IMR-90 (cell line): ENCODE measurements at regions not wholly inside any gene's neighbourhood (a gene's known extent, or its start where the extent isn't known, plus 50 kb on each side); places are given as distances from the start of the nearest gene placed in this dataset.

ENCODE experiments used
- ATAC-seq: fragments of 200-7000 bp; cut with Tn5 transposase; 2 replicates; pipeline ENCODE4 v1.9.1; 2020; ENCODE audit warnings: low read depth, mild to moderate bottlenecking, moderate library complexity
- BruUV-seq: library from RNA; stranded (reverse); fragments of 400-500 nt; replicated peaks from 2 replicates; lab custom pipeline; 2021; lab: Mats Ljungman, UMichigan
- CTCF ChIA-PET: fragments of 300-600 bp; formaldehyde crosslinking; extraction: SDS; loops from one replicate; lab custom pipeline; 2021; ENCODE audit warnings: antibody characterized with exemption; lab: Yijun Ruan, JAX
- POLR2A ChIA-PET: fragments of 300-600 bp; sonication (Branson Sonifier 250); formaldehyde crosslinking; loops from one replicate; lab custom pipeline; 2022; ENCODE audit warnings: antibody characterized with exemption; ENCODE audit not compliant: unreplicated experiment; lab: Charles Lee
- DNase-seq: peaks from one replicate; pipeline ENCODE4 v3.0.0; 2013
- H2AFZ ChIP-seq: replicated peaks from 2 replicates; pipeline ENCODE3; 2013; ENCODE audit warnings: low read length, mild to moderate bottlenecking; ENCODE audit not compliant: poor library complexity
- H2AK5ac ChIP-seq: 2 replicates; pipeline ENCODE4 v1.6.1; 2013; ENCODE audit warnings: low read depth, low read length, inconsistent platforms
- H2AK9ac ChIP-seq: replicated peaks from 2 replicates; pipeline ENCODE3; 2013; ENCODE audit warnings: mild to moderate bottlenecking, low read depth, low read length, moderate library complexity; ENCODE audit not compliant: poor library complexity
- H2BK120ac ChIP-seq: 2 replicates; pipeline ENCODE4 v1.6.1; 2013; ENCODE audit warnings: low read depth, low read length, inconsistent platforms
- H2BK15ac ChIP-seq: 3 replicates; pipeline ENCODE4 v1.6.1; 2013; ENCODE audit warnings: low read depth, low read length, inconsistent platforms
- H2BK20ac ChIP-seq: 2 replicates; pipeline ENCODE4 v1.6.1; 2013; ENCODE audit warnings: low read depth, mild to moderate bottlenecking, inconsistent platforms, low read length, moderate library complexity
- H2BK5ac ChIP-seq: 2 replicates; pipeline ENCODE4 v1.6.1; 2013; ENCODE audit warnings: mild to moderate bottlenecking, low read depth, low read length, inconsistent platforms; ENCODE audit not compliant: poor library complexity, severe bottlenecking
- H3K14ac ChIP-seq: replicated peaks from 2 replicates; pipeline ENCODE4 v1.6.1; 2013; ENCODE audit warnings: low read depth, low read length, inconsistent platforms
- H3K18ac ChIP-seq: 2 replicates; pipeline ENCODE4 v1.6.1; 2013; ENCODE audit warnings: low read depth, low read length, control low read depth
- H3K23ac ChIP-seq: 2 replicates; pipeline ENCODE4 v1.6.1; 2013; ENCODE audit warnings: low read depth, low read length, inconsistent platforms
- H3K27ac ChIP-seq: 2 replicates; pipeline ENCODE4 v1.5.1; 2013; ENCODE audit warnings: mild to moderate bottlenecking, control low read depth, low read length; ENCODE audit not compliant: insufficient read depth
- H3K27me3 ChIP-seq: 2 replicates; pipeline ENCODE4 v1.6.1; 2013; ENCODE audit warnings: low read length; ENCODE audit not compliant: control insufficient read depth, insufficient read depth
- H3K36me3 ChIP-seq: 2 replicates; pipeline ENCODE4 v1.6.1; 2013; ENCODE audit warnings: low read length, mixed read lengths; ENCODE audit not compliant: control insufficient read depth, insufficient read depth
- H3K4ac ChIP-seq: 2 replicates; pipeline ENCODE4 v1.6.1; 2013; ENCODE audit warnings: low read depth, low read length, inconsistent platforms
- H3K4me1 ChIP-seq: 2 replicates; pipeline ENCODE4 v1.6.1; 2013; ENCODE audit warnings: low read length, mixed read lengths; ENCODE audit not compliant: control insufficient read depth, insufficient read depth
- H3K4me2 ChIP-seq: 2 replicates; pipeline ENCODE4 v1.6.1; 2013; ENCODE audit warnings: low read depth, mild to moderate bottlenecking, control low read depth, low read length, moderate library complexity
- H3K4me3 ChIP-seq: 2 replicates; pipeline ENCODE4 v1.5.1; 2013; ENCODE audit warnings: low read depth, mild to moderate bottlenecking, control low read depth, low read length, moderate library complexity; ENCODE audit not compliant: insufficient read depth
- H3K56ac ChIP-seq: 2 replicates; pipeline ENCODE4 v1.6.1; 2013; ENCODE audit warnings: low read length, inconsistent platforms; ENCODE audit not compliant: insufficient read depth; ENCODE audit errors: extremely low read depth
- H3K79me1 ChIP-seq, 2 experiments: 2 replicates each; pipeline ENCODE4 v1.6.1; 2013; ENCODE audit warnings: low read length in 2 of 2, inconsistent platforms in 1 of 2, low read depth in 1 of 2
- H3K9ac ChIP-seq: 2 replicates; pipeline ENCODE4 v1.6.1; 2013; ENCODE audit warnings: low read depth, low read length, control low read depth
- H3K9me1 ChIP-seq: 2 replicates; pipeline ENCODE4 v1.6.1; 2013; ENCODE audit warnings: low read length, inconsistent platforms; ENCODE audit not compliant: insufficient read depth
- H3K9me3 ChIP-seq: 2 replicates; pipeline ENCODE4 v1.6.1; 2013; ENCODE audit warnings: low read length; ENCODE audit not compliant: control insufficient read depth, insufficient read depth
- H4K20me1 ChIP-seq: 2 replicates; pipeline ENCODE4 v1.6.1; 2013; ENCODE audit warnings: low read length, inconsistent platforms; ENCODE audit not compliant: insufficient read depth
- H4K5ac ChIP-seq: 2 replicates; pipeline ENCODE4 v1.6.1; 2013; ENCODE audit warnings: mild to moderate bottlenecking, low read depth, low read length, control low read depth
- H4K8ac ChIP-seq, 2 experiments: 2 replicates each; pipeline ENCODE4 v1.6.1; 2013; ENCODE audit warnings: low read depth in 2 of 2, low read length in 2 of 2, control low read depth in 1 of 2, inconsistent platforms in 1 of 2
- H4K91ac ChIP-seq: 2 replicates; pipeline ENCODE4 v1.6.1; 2013; ENCODE audit warnings: low read depth, low read length, inconsistent platforms; ENCODE audit not compliant: insufficient read depth
- BHLHE40 ChIP-seq: fragments of 150-350 bp; IDR thresholded peaks from 2 replicates; pipeline ENCODE4 v1.6.1; 2016; ENCODE audit warnings: mild to moderate bottlenecking, low read depth, low read length
- CEBPB ChIP-seq: IDR thresholded peaks from 2 replicates; pipeline ENCODE4 v1.6.1; 2012; ENCODE audit warnings: low read depth, low read length, improper control_type of control experiment
- CHD1 ChIP-seq: IDR thresholded peaks from 2 replicates; pipeline ENCODE4 v1.6.1; 2012; ENCODE audit warnings: low read depth, low read length, improper control_type of control experiment
- CTCF ChIP-seq: conservative IDR thresholded peaks from 2 replicates; pipeline ENCODE4 v1.5.1; 2012; ENCODE audit warnings: mild to moderate bottlenecking, low read depth, low read length, improper control_type of control experiment
- ELK1 ChIP-seq: fragments of 150-350 bp; IDR thresholded peaks from 2 replicates; pipeline ENCODE4 v1.6.1; 2016; ENCODE audit warnings: low read depth, mild to moderate bottlenecking, low read length, moderate library complexity, borderline replicate concordance
- FOS ChIP-seq: fragments of 150-350 bp; IDR thresholded peaks from 2 replicates; pipeline ENCODE4 v1.6.1; 2016; ENCODE audit warnings: low read depth, low read length
- MAFK ChIP-seq: IDR thresholded peaks from 2 replicates; pipeline ENCODE4 v1.6.1; 2012; ENCODE audit warnings: low read depth, low read length, improper control_type of control experiment
- MAZ ChIP-seq: IDR thresholded peaks from 2 replicates; pipeline ENCODE4 v1.6.1; 2012; ENCODE audit warnings: low read depth, mild to moderate bottlenecking, low read length, improper control_type of control experiment, moderate library complexity, borderline replicate concordance
- MXI1 ChIP-seq: IDR thresholded peaks from 2 replicates; pipeline ENCODE4 v1.6.1; 2012; ENCODE audit warnings: low read depth, mild to moderate bottlenecking, low read length, moderate library complexity, borderline replicate concordance
- NFE2L2 ChIP-seq: fragments of 150-350 bp; IDR thresholded peaks from 2 replicates; pipeline ENCODE4 v1.6.1; 2016; ENCODE audit warnings: low read depth, mild to moderate bottlenecking, low read length
- POLR2A ChIP-seq: IDR thresholded peaks from 2 replicates; pipeline ENCODE4 v1.6.1; 2012; ENCODE audit warnings: mild to moderate bottlenecking, low read depth, low read length
- RAD21 ChIP-seq: IDR thresholded peaks from 2 replicates; pipeline ENCODE4 v1.6.1; 2012; ENCODE audit warnings: low read length, improper control_type of control experiment
- RCOR1 ChIP-seq: IDR thresholded peaks from 2 replicates; pipeline ENCODE4 v1.6.1; 2012; ENCODE audit warnings: mild to moderate bottlenecking, low read length, improper control_type of control experiment; ENCODE audit not compliant: insufficient replicate concordance
- RFX5 ChIP-seq: IDR thresholded peaks from 2 replicates; pipeline ENCODE4 v1.8.0; 2012; ENCODE audit warnings: low read depth, mild to moderate bottlenecking, low read length, moderate library complexity
- SMC3 ChIP-seq: fragments of 150-350 bp; IDR thresholded peaks from 2 replicates; pipeline ENCODE4 v1.6.1; 2016; ENCODE audit warnings: low read depth, mild to moderate bottlenecking, antibody characterized with exemption, low read length, moderate library complexity
- USF2 ChIP-seq: fragments of 150-350 bp; IDR thresholded peaks from 2 replicates; pipeline ENCODE4 v1.6.1; 2017; ENCODE audit warnings: mild to moderate bottlenecking, antibody characterized with exemption, low read length, low read depth
- WGBS, 2 experiments: methylation state at CpG; one replicate each; pipeline versions ENCODE4 v1.1.5 to v1.1.7; 2013; ENCODE audit warnings: missing lambda C conversion rate in 2 of 2; ENCODE audit not compliant: insufficient read length in 1 of 2; ENCODE audit errors: extremely low coverage in 2 of 2; 5-methylcytosine and 5-hydroxymethylcytosine counted together
- dilution Hi-C: fragments of 300-500 bp; cut with HindIII; formaldehyde crosslinking; loops from one replicate; pipeline ENCODE4 v1.14.3; 2018; ENCODE audit warnings: low sequenced_read_pairs; ENCODE audit not compliant: unreplicated experiment
- in situ Hi-C: fragments of 300-500 bp; cut with MboI; formaldehyde crosslinking; loops from 3 replicates; pipeline ENCODE4 v1.14.3; 2019; ENCODE audit warnings: low sequenced_read_pairs, inconsistent platforms, mixed read lengths
- intact Hi-C: fragments of 100-400 bp; cut with micrococcal nuclease; formaldehyde crosslinking; loops from 2 replicates; pipeline ENCODE4 v1.10.0; 2022

GRCh38 chr18:66264130-66264529 lies 339.8 kb downstream of the CDH19 start:
- dilution Hi-C loops, result no loop called here
- no peak overlapping the region for H2AK9ac ChIP-seq
- no peaks in the 10 kb centered on the region for H3K4me1 ChIP-seq
- H3K9me3 ChIP-seq, result peaks cover 5% of the 10 kb centered on the region; the same call in 1 of the 2 replicates
- H3K9ac ChIP-seq, result no peak overlapping the region
- no peak overlapping the region for H4K91ac ChIP-seq
- H2BK120ac ChIP-seq, result no peak overlapping the region
- in situ Hi-C loops, result no loop called here
- no peaks in the 10 kb centered on the region for H3K36me3 ChIP-seq
- no peak overlapping the region for H4K8ac ChIP-seq
- no peak overlapping the region for H2BK20ac ChIP-seq
- no peak overlapping the region for H2BK15ac ChIP-seq
- no peak overlapping the region for H3K27ac ChIP-seq
- no peak overlapping the region for H3K56ac ChIP-seq
- H3K27me3 ChIP-seq, result no peaks in the 10 kb centered on the region
- no peak overlapping the region for H3K18ac ChIP-seq
- H2AK5ac ChIP-seq, result no peak overlapping the region
- H3K9me1 ChIP-seq, result no peaks in the 10 kb centered on the region
- H2BK5ac ChIP-seq, result no peak overlapping the region
- no peak overlapping the region for H3K23ac ChIP-seq
- no peak overlapping the region for H2AFZ ChIP-seq
- no peak overlapping the region for H3K14ac ChIP-seq
- ChIA-PET POLR2A (no interaction called here), CTCF (no interaction called here)
- H3K4me2 ChIP-seq, result no peak overlapping the region
- DNase-seq, result no peak
- no CpG with 5 or more reads among the region's 2 CpGs for WGBS, 2 experiments
- no peaks in the 10 kb centered on the region for H3K79me1 ChIP-seq
- no TSS peak for BruUV-seq
- H4K20me1 ChIP-seq, result no peaks in the 10 kb centered on the region
- no peak overlapping the region for H4K5ac ChIP-seq
- intact Hi-C loops, result no loop called here
- ATAC-seq, result no peak
- no peak overlapping the region for H3K4ac ChIP-seq
- no peak for TF ChIP-seq USF2
- no peak for TF ChIP-seq CEBPB
- no peak for TF ChIP-seq CHD1
- no peak for TF ChIP-seq RCOR1
- TF ChIP-seq ELK1, result no peak
- no peak for TF ChIP-seq MAFK
- TF ChIP-seq POLR2A, result no peak
- no peak for TF ChIP-seq BHLHE40
- TF ChIP-seq NFE2L2, result no peak
- TF ChIP-seq MXI1, result no peak
- no peak for TF ChIP-seq MAZ
- TF ChIP-seq CTCF, result no peak
- TF ChIP-seq RAD21, result no peak
- no peak for TF ChIP-seq FOS
- no peak for TF ChIP-seq SMC3
- no peak for TF ChIP-seq RFX5
- H3K4me3 ChIP-seq, result no peak overlapping the region
